Stimulated activated CD4-positive, alpha-beta T cell treated with anti-CD3 and anti-CD28 coated beads, Interleukin-4, amount 100 ng/mL, for 48 hours (primary cell): ENCODE measurements at regions not wholly inside any gene's neighbourhood (a gene's known extent, or its start where the extent isn't known, plus 50 kb on each side); places are given as distances from the start of the nearest gene placed in this dataset.
"Not testable (repeated sequence)": the region's sequence is repeated elsewhere in the genome, so short reads cannot be mapped to it uniquely, and the experiment has no call there.

Experiments
- DNase-seq, 2 donors: peaks; one replicate each; pipeline ENCODE4 v3.0.0-alpha.2; 2020; ENCODE audit warnings: low read depth in 2 of 2

DNA sequence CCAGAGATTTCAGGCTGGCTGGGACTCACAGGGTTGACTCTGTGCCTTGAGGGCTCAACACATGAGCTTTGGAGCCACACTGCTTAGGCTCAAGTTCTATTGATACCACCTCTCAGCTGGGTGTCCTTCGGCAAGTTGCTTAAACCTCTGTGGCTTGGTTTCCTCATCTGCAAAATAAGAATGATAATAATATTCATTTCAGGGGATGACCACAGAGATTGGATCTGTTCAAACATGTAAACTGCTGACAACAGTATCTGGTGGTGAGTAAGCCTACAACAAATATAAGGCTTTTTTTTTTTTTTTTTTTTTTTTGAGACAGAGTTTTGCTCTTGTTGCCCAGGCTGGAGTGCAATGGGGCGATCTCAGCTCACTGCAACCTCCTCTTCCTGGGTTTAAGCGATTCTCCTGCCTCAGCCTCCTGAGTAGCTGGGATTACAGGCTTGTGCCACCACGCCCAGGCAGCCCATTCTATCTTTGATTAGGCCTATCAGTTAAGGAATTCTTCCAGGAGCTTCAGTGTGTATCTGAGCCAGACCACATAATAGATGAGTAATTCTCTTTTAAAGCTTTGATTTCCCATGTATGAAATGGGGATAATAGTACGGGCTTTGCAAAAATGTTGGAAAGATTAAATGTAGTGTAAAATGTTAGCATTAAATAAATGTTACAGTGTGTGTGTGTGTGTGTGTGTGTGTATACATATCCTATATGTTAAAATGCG is 437.6 kb downstream of the PRDM2 start:
- DNase-seq: no peak

DNA sequence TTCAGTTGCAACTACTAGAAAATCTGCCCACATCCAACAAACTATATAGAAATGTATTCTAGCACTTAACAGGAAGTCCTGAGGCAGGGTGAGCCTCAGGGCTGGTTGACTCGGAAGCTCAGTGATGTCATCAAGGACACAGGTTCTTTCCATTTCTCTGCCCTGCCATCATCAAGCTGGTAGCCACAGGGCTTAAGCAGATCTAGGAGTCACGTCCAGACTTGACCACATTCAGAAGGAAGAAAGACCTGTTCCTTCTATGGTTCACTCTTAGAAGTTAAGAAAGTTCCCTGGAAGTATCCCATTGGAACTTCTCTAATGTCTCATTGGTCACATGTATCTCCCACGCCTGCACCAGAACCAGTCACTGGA is 438.1 kb downstream of the PRDM2 start:
- no peak for DNase-seq

DNA sequence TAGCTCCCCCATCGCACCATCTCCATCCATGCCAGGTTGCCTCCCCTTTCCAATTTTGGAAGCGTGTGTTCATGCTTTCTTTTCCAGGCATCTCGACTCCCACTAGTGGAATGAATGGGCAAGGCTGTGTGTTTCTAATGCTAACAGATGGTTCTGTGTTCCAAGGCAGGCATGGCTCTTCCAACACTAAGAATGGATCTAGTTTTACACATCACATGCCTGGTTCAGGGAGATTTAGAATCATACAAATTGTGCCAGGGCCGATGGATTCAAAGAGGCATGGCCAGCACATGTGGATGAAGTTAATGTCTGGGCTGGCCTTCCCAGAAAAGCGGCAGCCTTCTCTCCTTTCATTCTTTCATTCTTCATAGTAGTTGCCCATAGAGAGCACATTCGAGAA is 438.7 kb downstream of the PRDM2 start:
- no peak for DNase-seq

DNA sequence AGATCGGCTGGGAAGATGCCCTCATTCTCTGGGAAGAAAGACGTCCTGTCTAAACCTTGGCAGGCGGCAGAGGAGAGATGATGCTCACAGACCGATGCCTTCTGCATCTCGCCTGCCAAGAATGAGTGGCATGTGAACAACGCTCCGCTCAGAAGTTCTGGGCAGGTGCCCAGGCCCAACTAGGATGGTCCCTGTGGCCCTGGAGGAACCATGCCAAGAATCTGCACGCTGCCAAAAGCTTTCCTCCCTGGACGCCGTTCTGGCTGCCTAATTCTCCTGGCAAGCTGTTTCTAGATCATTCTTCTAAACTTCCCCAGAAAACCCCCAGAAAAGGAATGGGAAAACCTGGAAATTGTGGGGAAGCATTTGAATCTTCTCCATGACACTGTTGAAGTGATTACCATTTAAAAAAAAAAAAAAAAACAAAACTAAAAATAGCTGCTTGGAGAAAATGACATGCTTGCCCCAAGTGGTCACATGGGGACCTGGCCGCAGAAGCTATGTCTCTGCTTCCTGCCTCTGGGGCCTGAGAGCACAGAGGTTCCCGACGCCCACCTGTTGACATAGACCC is 440.9 kb downstream of the PRDM2 start:
- no peak for DNase-seq

DNA sequence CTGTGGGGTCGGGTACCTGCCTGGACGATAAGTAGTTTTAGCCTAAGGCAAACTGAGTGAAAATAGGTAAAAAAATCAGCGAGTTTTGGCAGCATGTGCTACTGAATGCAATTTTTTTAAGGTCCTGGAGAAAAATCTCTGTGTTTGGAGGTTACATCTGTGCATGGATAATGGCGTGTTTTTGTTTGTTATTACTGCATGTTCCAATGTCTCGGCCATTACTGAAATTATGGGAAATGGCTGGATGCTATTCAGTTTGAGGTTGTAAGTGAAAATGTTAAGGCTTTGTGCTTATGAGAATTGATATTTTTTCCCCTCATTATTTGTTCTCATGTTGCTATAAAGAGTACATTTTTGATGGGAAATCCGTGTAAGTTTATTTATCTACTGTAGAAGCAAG is 441.7 kb downstream of the PRDM2 start:
- DNase-seq: no peak

DNA sequence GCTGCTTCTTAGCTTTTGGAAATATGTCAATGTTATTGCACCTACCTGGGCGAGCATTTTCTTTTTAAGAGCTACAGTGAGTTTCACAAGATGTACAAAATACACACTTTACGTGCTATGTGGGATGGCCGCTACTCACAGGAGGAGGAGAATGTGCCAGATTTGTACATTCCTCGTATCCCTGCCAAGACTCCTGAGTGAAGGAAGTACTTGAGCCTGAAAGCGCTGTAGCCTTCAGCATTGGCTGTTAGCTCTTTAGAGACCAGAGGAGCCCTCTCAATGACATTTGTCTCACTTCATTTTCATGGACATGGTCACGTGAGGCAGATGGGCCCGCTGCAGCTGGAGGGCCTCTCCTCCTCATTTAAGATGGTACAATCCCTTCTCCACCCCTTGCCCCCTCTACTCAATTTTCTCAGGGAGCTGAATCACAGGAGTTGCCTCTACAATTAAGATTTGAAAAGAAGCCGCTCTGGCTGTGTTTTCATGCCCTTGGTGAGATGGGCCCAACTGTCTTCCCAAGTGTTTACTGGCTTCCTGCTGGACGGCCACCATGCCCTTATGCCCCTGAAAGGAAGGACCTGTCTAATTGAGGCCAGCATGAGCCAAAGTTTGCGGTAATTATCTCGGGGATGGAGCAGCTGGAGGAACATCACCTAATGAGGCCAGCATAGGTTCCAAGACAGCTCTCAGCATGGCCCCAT is 442.6 kb downstream of the PRDM2 start:
- no peak for DNase-seq

DNA sequence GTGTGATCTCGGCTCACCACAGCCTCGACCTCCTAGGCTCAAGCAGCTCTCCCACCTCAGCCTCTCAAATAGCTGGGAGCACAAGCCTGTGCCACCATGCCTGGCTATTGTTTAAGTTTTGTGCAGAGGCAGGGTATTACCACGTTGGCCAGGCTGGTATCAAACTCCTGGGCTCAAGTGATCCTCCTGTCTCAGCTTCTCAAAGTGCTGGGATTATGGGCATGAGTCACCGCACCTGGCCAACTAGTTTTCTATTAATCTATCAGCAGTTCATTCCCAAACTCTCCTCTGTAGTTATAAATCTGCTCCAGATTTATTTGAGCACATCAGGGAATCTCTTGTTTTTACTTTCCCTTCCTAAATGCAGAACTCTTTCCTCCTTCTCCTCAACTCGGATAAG is 443.8 kb downstream of the PRDM2 start:
- DNase-seq: no peak

DNA sequence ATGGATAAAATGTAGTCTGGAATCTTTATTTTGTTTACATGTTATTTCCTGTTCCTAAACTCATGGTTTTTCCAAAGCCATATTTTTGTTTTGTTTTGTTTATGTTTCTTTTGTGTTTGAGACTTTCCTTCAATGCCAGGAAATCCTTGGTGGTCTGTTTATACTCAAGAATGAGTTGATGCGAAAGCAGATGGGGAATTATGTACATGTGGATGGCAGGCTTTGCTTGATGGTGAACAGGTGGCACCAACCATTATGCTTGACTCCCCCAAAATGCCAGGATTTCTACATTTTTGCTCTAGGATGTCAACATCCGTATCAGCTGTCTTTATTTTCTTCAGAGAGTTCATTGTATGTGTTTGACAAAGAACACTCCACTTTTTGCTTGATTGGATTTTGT is 448.5 kb downstream of the PRDM2 start:
- no peak for DNase-seq

DNA sequence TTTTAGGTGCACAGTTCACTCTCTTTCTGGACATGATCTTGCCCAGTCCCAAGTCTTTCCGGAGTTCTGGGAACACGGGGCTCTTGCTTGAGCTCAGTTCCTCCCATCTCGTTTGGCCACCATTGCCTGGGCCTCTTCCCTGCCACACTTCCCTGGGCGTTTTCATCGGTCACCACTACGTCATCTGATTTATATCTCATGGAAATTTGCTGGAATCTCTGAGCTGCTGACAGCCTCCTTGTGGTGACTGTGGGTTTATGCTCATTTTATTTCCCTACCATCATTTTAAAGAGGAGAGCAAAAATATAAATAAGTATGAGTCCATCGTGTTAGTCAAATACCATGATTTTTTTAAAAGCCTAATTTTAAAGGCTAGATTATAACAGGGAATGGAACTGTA is 449.1 kb upstream of the KAZN start:
- DNase-seq: no peak

DNA sequence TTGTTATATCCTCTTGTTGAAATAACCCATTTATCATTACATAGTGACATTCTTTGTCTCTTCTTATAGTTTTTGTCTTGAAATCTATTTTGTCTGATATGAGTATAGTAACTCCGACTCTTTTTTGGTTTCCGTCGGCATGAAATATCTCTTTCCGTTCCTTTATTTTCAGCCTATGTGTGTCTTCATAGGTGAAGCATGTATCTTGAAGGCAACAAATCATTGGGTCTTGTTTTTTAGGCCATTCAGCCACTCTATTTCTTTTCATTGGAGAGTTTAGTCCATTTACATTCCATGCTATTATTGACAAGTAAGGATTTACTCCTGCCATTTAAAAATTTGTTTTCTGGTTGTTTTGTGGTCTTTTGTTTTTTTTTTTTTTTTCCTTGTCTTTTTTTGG is 441.9 kb upstream of the KAZN start:
- DNase-seq: no peak

DNA sequence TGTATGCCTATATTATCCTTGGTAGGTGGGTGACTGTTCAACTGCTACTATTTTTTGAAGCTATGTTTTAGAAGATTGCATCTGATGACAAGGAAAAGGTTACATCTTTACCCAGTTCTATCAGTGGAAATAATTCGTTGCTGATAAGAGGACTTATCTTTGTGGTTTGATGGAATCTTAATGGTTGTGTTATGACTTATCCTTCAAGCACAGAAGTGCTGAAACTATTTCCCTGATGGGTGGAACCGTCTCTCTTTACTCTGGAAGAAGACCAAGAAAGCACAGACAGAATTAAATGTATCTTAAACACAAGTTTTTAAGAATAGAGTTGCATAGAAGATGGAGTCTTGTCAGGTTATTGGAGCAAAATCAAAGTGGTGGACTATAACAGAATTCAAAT is 437.7 kb upstream of the KAZN start:
- no peak for DNase-seq

DNA sequence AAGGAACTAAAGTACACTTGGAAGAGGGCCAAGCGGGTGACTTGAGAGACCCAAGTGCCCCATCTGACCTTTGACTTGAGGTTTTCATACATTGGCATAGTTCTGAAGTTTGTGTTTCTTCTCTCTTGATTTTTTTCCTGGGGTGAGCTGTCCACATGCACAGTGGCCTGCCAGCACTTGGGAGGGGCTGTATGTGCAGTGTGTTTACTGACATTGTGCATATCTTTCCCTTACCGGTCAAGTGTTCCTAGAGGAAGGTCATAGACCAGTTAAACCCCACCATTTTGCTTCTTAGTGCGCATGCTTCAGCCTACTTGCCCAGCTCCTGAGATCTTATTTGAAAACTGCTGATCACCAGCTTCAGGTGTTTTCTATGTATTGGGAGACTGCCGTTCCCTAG is 435.2 kb upstream of the KAZN start:
- no peak for DNase-seq

DNA sequence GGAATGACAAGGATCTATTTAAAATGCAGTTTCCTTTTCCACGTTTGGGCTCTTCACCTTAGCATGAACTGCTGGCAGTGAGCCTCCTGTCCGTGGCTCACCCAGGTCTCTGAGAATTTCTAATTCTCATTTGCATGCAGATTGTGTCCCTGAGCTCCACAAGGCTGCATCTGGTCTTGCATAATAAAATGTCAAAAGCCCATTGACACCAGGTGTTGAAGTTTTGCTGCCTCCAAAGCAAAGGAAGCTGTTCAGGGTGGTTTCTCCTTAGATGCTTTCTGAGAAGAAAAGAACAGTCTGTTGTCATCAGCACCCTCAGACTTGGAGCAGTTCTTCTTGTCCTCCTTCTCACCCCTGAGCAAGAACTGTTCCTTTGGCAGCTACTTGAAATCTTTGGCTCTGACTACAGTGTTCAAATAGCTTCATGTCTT is 433.1 kb upstream of the KAZN start:
- DNase-seq: no peak

DNA sequence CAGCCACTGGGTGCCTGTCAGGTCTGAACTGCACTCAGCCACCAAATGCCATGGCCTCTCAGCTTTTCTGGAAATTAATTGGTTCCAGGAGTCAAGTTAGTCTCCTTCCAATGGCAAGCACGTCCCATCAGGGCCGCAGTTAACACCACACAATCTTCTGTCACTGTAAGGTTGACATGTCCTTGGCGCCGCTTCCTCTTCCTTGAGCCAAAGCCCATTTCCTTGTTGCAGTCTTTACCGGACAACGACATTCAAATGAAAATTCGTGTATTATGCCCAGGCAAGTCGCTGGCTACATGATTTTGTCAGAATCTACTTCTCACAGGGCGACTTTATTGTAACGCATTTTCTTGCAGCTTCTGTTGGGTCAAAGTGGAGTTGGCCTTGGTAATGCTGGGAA is 430.6 kb upstream of the KAZN start:
- DNase-seq: no peak

DNA sequence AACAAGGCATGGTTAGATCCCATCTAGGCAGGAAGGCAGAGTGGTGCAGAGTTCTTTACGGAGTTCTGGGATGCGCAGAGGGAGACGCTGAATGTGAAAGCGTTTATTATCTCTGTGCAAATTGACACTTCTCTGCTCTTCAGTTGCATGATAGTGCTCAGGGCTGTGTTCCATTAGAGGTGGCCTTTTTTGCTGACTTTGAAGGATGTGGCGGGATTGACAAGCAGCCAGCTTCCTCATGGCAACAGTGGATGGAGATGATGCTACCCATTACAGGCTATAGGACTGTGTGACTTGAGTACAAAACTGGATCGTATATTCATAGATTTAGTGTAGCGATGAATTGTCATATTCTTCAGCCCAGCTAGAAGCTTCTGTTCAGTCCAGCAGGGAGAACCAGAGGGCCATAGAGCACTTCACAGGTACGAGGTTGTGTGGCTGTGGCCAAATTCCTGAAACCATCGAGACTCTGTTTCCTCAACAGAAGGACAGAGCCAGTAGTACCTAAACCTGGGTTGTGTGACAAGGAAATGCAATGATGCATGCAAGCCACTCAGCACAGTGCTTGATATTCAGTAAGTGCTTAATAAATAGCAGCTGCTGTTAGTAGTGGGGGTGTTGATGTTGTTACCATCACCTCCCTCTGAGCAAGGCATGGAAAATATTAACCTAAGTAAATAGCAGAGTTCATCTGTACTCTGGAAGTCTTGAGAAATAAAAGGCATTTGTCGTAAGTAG is 430.0 kb upstream of the KAZN start:
- DNase-seq: no peak

DNA sequence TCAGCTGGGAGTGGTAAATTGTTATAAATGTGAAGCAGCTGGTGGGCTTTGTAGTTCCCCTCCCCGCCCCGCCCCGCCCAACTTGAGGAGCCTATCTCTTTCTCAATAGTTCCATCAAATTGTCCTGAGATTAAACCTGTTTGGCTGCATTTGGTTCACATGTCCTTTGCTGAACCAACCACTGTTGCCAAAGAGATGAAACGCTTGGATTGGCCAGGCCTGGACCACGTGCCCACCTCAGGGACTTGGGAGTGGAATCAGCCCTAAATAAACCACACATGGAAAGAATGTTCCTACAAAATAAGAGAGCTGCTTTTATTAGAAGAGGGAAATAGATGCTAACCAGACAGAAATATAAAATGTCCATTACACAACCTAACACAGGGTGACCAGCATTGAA is 424.9 kb upstream of the KAZN start:
- no peak for DNase-seq

DNA sequence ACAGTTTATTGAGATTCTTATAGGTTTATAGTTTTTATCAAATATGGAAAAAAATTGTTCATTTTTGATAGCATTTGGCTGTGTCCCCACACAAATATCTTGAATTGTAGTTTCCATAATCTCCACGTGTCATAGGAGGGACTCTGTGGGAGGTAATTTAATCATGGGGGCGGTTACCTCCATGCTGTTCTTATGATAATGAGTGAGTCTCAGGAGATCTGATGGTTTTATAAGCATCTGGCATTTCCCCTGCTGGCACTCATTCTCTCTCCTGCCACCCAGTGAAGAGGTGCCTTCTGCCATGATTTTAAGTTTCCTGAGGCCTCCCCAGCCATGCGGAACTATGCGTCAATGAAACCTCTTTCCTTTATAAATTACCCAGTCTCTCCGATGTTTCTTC is 420.6 kb upstream of the KAZN start:
- DNase-seq: not testable (repeated sequence)

DNA sequence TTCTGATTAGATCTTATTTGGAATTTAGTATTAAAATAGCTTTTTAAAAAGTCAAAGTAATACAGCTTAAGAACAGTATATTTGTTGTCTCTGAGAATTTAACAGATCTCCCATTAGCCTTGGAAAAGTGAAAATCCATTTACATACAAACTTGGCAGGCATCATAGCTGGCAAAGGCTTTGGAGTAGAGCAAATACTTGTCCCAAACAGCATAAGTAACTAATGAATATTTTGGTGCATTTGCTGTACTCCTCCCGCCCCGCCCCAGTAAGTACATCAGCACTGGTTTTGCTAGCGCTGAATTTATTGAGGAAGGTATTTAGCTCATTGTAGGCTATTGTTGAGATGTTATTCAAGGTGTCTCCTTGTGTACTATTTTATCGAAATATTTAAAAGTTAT is 417.7 kb upstream of the KAZN start:
- no peak for DNase-seq

DNA sequence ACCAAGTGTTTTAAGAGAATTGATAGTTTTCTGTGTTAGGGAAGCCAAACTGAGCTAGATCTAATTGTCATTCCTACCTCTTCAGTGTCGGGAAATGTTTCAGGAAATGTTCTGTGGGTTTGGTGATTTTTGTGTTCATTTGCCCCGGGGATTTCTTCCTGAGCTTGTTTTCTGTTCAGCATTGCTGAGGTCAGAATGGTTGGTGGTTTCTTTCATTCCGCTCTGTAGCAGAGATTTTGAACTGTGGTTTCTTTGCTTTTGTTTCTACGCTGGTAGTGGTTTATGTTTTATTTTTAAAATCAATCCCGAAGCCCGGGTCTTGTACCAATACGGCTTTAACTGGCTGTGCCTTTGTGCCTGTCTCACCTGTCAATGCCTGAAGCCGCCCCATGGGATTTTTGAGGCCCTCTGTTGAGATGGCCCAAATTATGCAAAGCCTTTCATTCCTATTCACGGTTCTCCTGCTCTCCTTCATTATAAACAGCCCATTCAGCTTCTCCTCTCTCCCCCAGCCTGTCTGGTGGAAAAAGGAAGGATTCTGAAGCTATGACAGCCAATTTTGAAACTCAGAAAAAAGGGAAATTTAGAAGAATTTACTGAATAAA is 417.2 kb upstream of the KAZN start:
- no peak for DNase-seq

DNA sequence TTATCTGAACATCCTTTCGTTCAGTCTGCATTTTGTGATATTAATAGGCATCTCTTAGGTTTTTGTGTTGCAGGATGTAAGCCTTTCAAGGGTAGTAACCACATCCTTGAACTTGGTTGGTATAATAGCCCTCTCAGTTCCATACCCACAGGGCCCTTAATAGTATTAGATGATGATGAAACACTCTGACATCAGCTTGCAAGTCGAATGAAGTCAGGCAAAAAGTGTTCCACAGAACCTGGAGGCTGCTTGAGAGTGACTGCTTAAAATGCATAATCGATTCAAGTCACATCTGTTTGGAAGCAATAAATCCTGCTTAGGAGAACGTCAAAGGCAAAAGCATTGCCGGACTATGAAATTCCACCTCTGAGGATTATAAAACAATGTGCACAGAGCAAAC is 415.6 kb upstream of the KAZN start:
- DNase-seq: no peak

DNA sequence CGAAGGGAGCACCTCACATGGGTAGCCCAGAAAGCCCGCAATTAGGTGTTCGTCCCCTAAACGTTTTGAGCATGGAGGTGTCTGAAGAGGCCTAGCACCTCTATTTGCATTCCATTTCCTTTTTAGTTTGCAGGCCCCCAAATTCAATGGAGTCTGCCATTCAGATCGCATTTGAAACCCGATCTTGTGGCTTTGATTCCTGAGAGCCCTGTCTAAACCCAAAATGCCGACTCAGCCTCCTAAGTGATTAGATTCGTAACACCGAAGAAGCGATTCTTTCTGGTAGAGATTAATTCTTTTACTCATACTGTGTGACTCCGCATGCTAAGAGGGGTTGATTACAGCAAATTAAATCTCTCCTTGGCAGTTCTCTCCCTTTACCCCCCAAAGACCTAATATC is 415.2 kb upstream of the KAZN start:
- DNase-seq: no peak

DNA sequence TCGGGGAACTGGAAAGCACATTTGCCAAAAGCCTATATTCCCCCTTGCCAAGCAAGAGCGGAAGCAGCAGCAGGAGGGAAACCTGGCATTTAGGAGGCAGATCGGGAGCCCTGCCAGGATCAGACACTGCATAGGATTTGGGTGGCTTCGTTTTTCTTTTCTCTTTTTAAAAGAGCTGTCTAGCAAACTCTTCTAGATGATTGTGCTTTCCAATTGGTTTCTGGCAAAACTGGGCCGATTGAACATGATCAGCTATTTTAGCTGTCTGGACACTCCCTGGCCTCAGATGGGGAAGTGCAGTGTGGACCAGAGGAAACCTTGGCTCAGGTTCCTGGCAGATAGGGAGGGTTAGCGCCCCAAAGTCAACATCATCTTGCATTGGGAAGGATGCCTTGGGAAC is 414.0 kb upstream of the KAZN start:
- no peak for DNase-seq
